Epithelial cell of proximal tubule (primary cell): ENCODE measurements at regions not wholly inside any gene's neighbourhood (a gene's known extent, or its start where the extent isn't known, plus 50 kb on each side); places are given as distances from the start of the nearest gene placed in this dataset.

Experiments used
- DNase-seq: peaks from one replicate; pipeline ENCODE4 v3.0.0-alpha.2; 2011; ENCODE audit warnings: low read depth
- H3K4me3 ChIP-seq: 2 replicates; pipeline ENCODE4 v1.5.1; 2011; ENCODE audit warnings: low read depth, mild to moderate bottlenecking, low read length
- TF ChIP-seq, protein P1 (sequence below): conservative IDR thresholded peaks from 2 replicates; pipeline ENCODE4 v1.5.1; 2012; ENCODE audit warnings: low read depth, mild to moderate bottlenecking, low read length

DNA sequence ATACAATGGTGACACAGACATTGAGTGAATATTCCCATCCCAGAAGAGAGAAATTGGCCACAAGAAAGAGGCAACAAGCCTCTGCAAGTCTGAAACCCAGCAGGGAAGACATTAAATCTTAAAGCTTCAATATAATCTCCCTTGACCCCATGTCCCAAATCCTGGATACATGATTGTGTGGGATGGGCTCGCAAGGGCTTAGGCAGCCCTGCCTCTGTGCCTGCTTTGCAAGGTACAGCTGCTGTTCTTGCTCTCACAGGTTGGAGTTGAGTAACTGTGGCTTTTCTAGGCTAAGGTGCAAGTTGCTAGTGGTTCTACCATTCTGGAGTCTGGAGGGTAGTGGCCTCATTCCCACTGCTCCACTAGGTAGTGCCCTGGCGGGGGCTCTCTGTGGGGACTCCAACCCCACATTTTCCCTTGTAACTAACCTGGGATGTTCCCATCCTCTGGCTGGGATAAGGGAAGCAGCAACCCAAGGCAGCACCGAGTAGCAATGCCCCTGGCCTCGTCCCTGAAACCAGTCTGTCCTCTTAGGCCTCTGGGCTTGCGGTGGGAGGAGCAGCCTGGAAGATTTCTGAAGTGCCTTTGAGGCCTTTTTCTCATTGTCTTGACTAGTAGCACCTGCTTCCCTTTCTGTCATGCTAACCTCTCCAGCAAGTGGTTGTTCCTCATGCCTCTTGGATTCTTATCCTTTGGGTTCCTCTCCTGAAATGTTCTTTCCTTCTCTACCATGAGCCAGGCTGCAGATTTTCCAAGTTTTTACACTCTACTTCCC is 90.0 kb downstream of the FAM174B start:
- TF ChIP-seq, protein P1, sequence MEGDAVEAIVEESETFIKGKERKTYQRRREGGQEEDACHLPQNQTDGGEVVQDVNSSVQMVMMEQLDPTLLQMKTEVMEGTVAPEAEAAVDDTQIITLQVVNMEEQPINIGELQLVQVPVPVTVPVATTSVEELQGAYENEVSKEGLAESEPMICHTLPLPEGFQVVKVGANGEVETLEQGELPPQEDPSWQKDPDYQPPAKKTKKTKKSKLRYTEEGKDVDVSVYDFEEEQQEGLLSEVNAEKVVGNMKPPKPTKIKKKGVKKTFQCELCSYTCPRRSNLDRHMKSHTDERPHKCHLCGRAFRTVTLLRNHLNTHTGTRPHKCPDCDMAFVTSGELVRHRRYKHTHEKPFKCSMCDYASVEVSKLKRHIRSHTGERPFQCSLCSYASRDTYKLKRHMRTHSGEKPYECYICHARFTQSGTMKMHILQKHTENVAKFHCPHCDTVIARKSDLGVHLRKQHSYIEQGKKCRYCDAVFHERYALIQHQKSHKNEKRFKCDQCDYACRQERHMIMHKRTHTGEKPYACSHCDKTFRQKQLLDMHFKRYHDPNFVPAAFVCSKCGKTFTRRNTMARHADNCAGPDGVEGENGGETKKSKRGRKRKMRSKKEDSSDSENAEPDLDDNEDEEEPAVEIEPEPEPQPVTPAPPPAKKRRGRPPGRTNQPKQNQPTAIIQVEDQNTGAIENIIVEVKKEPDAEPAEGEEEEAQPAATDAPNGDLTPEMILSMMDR, result no peak
- no peak for DNase-seq

DNA sequence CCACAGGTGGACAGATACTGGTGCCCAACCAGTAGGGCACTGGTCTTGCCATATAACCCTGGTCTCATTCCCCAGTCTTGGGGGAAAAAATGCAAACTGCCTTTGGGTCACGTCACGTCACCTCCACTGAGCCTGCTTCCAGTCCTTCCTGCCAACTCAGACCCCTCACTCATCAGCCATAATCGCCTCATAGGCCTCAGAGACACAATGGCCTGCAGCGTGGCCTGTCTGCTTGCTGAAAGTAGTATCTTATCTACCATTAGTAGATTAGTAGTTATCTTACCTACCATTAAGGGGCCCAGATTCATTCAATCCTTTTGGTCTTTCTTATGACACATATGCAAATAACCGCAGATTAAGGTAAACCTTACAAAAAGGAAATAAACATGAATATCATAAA is 93.8 kb downstream of the FAM174B start:
- DNase-seq, result no peak
- H3K4me3 ChIP-seq, result no peak overlapping the region
- TF ChIP-seq, protein P1, result no peak

More for the DNA sequence above, 90.0 kb downstream of the FAM174B start:
- no peak overlapping the region for H3K4me3 ChIP-seq

DNA sequence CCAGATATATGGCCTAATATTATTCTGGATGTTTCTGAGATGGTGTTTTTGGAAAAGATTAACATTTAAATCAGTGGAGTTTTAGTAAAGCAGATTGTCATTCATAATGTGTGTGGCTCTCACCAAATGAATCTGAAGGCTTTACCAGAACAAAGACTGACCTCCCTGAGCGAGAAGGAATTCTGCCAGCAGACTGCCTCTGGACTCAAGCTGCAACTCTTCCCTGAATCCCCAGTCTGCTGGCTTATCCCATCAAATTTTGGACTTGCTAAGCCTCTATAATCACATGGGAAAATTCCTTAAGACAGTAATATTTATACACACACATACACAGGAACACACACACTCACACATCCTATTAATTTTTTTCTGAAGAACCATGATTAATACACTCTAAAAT is 102.3 kb downstream of the FAM174B start:
- DNase-seq, result no peak
- H3K4me3 ChIP-seq, result no peak overlapping the region
- TF ChIP-seq, protein P1, result no peak

DNA sequence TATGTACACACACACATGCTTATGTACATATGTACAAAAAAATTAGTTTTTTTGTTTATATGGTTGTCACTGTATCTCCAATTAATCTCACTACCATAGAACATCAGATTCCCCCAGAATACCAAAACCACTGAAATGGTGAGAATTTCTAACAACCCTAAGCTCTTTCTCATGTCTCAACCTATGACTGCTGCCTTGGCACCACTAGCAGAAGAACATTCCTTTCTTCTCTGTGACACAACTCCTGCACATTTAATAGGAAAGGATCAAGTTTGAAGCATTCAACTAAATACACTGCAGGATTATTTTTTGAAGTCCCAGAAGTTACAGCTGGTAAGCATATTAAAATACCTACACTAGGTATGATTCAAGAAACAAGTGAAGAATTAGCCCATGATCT is 109.6 kb downstream of the FAM174B start:
- DNase-seq, result no peak
- TF ChIP-seq, protein P1, result no peak
- H3K4me3 ChIP-seq, result no peak overlapping the region

DNA sequence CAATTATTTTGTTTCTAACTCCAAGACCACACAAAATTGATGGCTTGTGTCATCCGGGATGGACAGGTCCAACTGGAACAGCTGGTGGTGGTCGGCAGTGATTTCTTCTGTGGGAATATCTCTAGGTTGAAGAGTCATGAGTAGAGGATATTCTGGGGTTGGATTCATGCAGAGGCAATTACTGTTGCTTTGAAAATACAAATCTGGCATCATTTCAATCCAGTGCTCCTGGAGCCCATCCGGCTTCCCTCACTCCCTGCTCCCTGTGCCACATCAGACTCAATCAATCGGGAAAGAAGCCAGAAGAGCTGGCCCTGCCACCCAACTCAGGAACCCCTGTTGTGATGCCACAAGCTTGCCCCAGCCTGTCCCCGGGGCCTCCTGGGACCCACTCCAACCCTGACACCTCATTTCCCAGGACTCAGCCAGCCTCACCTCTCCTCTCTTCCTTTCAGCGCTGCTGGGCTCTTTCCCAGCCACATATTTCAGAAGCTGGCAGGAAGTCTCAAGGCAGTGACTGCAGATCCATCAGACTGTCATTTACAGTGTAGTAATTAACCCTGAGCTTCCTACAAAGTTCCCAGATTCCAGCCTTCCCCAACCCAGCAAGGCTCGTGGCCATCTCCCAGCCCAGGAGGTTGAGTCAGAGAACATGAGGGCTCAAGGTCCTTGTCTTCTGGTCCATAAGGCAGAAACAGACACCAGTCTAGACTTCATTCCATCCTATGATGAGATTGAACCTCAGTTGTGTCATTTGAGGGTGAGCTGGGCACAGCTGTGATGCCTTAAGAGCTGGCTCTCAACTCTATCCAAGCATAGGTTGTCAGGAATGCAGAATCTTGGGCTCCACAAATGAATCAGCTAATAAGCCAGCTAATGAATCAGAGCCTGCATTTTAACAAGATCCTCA is 114.0 kb downstream of the FAM174B start:
- H3K4me3 ChIP-seq, result no peak overlapping the region
- DNase-seq, result no peak
- TF ChIP-seq, protein P1, result no peak

DNA sequence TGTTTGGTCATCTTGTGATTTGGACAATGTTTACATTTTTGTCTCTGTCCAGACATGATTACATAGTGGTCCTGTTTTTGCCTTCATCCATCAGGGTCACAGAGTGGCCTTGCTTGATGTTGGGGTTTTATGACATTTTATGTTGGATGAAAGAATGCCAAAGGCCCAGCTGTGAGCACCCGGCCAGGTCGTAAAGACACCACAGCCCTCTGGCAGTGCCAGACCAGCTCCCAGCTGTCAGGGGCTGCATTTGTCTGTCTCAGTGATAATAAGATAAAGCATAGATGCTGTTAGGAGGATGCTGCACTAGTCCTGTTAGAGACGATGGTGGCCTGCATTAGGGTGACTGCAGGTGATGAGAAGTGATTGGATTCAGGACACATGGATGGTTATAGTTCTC is 117.5 kb downstream of the FAM174B start:
- no peak overlapping the region for H3K4me3 ChIP-seq
- TF ChIP-seq, protein P1, result no peak
- no peak for DNase-seq
